RWPE1 (cell line): ENCODE measurements at regions not wholly inside any gene's neighbourhood (a gene's known extent, or its start where the extent isn't known, plus 50 kb on each side); places are given as distances from the start of the nearest gene placed in this dataset.

Experiments
- CTCF ChIA-PET: fragments of 350-600 bp; sonication (Branson Sonifier 250); formaldehyde crosslinking; extraction: SDS; loops from one replicate; lab custom pipeline; 2021; lab: Yijun Ruan, JAX
- POLR2A ChIA-PET: fragments of 400-600 bp; formaldehyde crosslinking; extraction: SDS; loops from one replicate; lab custom pipeline; 2020; ENCODE audit warnings: antibody characterized with exemption; ENCODE audit not compliant: low non-redundant PET; lab: Yijun Ruan, JAX
- DNase-seq: peaks from one replicate; pipeline ENCODE4 v3.0.0; 2012; ENCODE audit warnings: low spot score
- H3K27ac ChIP-seq: fragments of 450-650 bp; 2 replicates; pipeline ENCODE4 v1.5.1; 2017
- CTCF ChIP-seq: fragments of 450-650 bp; conservative IDR thresholded peaks from 2 replicates; pipeline ENCODE4 v1.5.1; 2017; ENCODE audit warnings: low read depth, mild to moderate bottlenecking

GRCh38 chr16:64065523-64065922 is 1056.3 kb downstream of the CDH11 start:
- ChIA-PET POLR2A (no interaction called here), CTCF (interaction anchor here (0.7 kb wide), 1 partner anchor 7 kb away, joined by 4 read pairs; no protein-coding TSS in a partner anchor)
- no peak for TF ChIP-seq CTCF
- DNase-seq = no peak
- no peak overlapping the region for H3K27ac ChIP-seq

GRCh38 chr16:64061621-64062020 is 1060.2 kb downstream of the CDH11 start:
- no peak for DNase-seq
- no peak for TF ChIP-seq CTCF
- CTCF ChIA-PET = no interaction called here
- POLR2A ChIA-PET = no interaction called here
- no peak overlapping the region for H3K27ac ChIP-seq

- no peak overlapping the region for H3K27ac ChIP-seq
- CTCF ChIA-PET = no interaction called here
- no peak for TF ChIP-seq CTCF
- DNase-seq = no peak
- POLR2A ChIA-PET = no interaction called here
Measured at GRCh38 chr16:64060631-64061030, 1061.2 kb downstream of the CDH11 start.

GRCh38 chr16:64058685-64059084 is 1063.2 kb downstream of the CDH11 start:
- POLR2A ChIA-PET = no interaction called here

GRCh38 chr16:64051824-64052223 is 1070.0 kb downstream of the CDH11 start:
- no peak overlapping the region for H3K27ac ChIP-seq
- ChIA-PET POLR2A (no interaction called here), CTCF (interaction anchor here (1.7 kb wide), 1 partner anchor 591 kb away, joined by 4 read pairs; no protein-coding TSS in a partner anchor)
- peak; percentile 21 for TF ChIP-seq CTCF
- no peak for DNase-seq

More at GRCh38 chr16:64058685-64059084, 1063.2 kb downstream of the CDH11 start:
- CTCF ChIA-PET = no interaction called here
- DNase-seq = no peak
- TF ChIP-seq CTCF = no peak
- no peak overlapping the region for H3K27ac ChIP-seq

- no peak for TF ChIP-seq CTCF
- no peak overlapping the region for H3K27ac ChIP-seq
- POLR2A ChIA-PET = no interaction called here
- CTCF ChIA-PET = no interaction called here
- no peak for DNase-seq
Measured at GRCh38 chr16:64047878-64048277, 1074.0 kb downstream of the CDH11 start.

GRCh38 chr16:64047207-64047606 is 1074.7 kb downstream of the CDH11 start:
- no peak for TF ChIP-seq CTCF
- CTCF ChIA-PET = no interaction called here
- DNase-seq = no peak
- H3K27ac ChIP-seq = no peak overlapping the region
- POLR2A ChIA-PET = no interaction called here
